Loucy (cell line): ENCODE measurements at regions not wholly inside any gene's neighbourhood (a gene's known extent, or its start where the extent isn't known, plus 50 kb on each side); places are given as distances from the start of the nearest gene placed in this dataset.

Experiments used
- H2AFZ ChIP-seq: fragments of 200-600 bp; sonication (generic); 2 replicates; pipeline ENCODE4 v1.6.0; 2016; ENCODE audit warnings: antibody characterized with exemption, mild to moderate bottlenecking, low read length, moderate library complexity
- H3F3A ChIP-seq: fragments of 200-600 bp; 2 replicates; pipeline ENCODE4 v1.6.0; 2016; ENCODE audit warnings: antibody characterized with exemption, low read depth, mild to moderate bottlenecking
- H3K27me3 ChIP-seq: fragments of 200-600 bp; sonication (generic); 2 replicates; pipeline ENCODE4 v1.6.1; 2014; ENCODE audit warnings: low read length, mild to moderate bottlenecking; ENCODE audit not compliant: insufficient read depth, poor library complexity, severe bottlenecking
- H3K36me3 ChIP-seq: fragments of 200-600 bp; sonication (generic); 2 replicates; pipeline ENCODE4 v1.6.1; 2016; ENCODE audit warnings: low read length; ENCODE audit not compliant: insufficient read depth
- H3K4me1 ChIP-seq: fragments of 200-600 bp; sonication (generic); 2 replicates; pipeline ENCODE4 v1.5.1; 2014; ENCODE audit warnings: low read length, mild to moderate bottlenecking; ENCODE audit not compliant: insufficient read depth, poor library complexity, severe bottlenecking
- H3K4me2 ChIP-seq: fragments of 200-600 bp; sonication (generic); 2 replicates; pipeline ENCODE4 v1.6.0; 2014; ENCODE audit warnings: antibody characterized with exemption, low read length, low read depth, mild to moderate bottlenecking; ENCODE audit not compliant: poor library complexity, severe bottlenecking
- H3K4me3 ChIP-seq: fragments of 200-600 bp; sonication (generic); 2 replicates; pipeline ENCODE4 v1.5.1; 2014; ENCODE audit warnings: low read length, mild to moderate bottlenecking, mixed read lengths; ENCODE audit not compliant: poor library complexity, severe bottlenecking
- H3K79me2 ChIP-seq: fragments of 200-600 bp; sonication (generic); 2 replicates; pipeline ENCODE4 v1.6.1; 2014; ENCODE audit warnings: low read length; ENCODE audit not compliant: insufficient read depth
- H3K9ac ChIP-seq: fragments of 200-600 bp; sonication (generic); 2 replicates; pipeline ENCODE4 v1.6.0; 2014; ENCODE audit warnings: mild to moderate bottlenecking, low read depth, low read length, moderate library complexity; ENCODE audit not compliant: poor library complexity, severe bottlenecking
- H3K9me2 ChIP-seq: fragments of 200-600 bp; sonication (generic); replicated peaks from 2 replicates; pipeline ENCODE4 v1.6.1; 2016; ENCODE audit warnings: low read depth, low read length, mixed read lengths
- H3K9me3 ChIP-seq: fragments of 200-600 bp; sonication (generic); 2 replicates; pipeline ENCODE4 v1.6.1; 2014; ENCODE audit warnings: mild to moderate bottlenecking, antibody characterized with exemption, low read length, low read depth; ENCODE audit not compliant: insufficient read depth
- H4K20me1 ChIP-seq: fragments of 200-600 bp; sonication (generic); 2 replicates; pipeline ENCODE4 v1.6.0; 2014; ENCODE audit warnings: antibody characterized with exemption, low read length, mild to moderate bottlenecking; ENCODE audit not compliant: insufficient read depth, poor library complexity, severe bottlenecking
- EZH2phosphoT487 ChIP-seq: fragments of 200-600 bp; IDR thresholded peaks from 2 replicates; pipeline ENCODE4 v1.6.1; 2018; ENCODE audit warnings: antibody characterized with exemption, mild to moderate bottlenecking, moderate library complexity, borderline replicate concordance
- TF ChIP-seq, protein P1 (sequence below): fragments of 200-600 bp; sonication (generic); conservative IDR thresholded peaks from 2 replicates; pipeline ENCODE4 v1.5.1; 2014; ENCODE audit warnings: mild to moderate bottlenecking, antibody characterized with exemption, low read length

DNA sequence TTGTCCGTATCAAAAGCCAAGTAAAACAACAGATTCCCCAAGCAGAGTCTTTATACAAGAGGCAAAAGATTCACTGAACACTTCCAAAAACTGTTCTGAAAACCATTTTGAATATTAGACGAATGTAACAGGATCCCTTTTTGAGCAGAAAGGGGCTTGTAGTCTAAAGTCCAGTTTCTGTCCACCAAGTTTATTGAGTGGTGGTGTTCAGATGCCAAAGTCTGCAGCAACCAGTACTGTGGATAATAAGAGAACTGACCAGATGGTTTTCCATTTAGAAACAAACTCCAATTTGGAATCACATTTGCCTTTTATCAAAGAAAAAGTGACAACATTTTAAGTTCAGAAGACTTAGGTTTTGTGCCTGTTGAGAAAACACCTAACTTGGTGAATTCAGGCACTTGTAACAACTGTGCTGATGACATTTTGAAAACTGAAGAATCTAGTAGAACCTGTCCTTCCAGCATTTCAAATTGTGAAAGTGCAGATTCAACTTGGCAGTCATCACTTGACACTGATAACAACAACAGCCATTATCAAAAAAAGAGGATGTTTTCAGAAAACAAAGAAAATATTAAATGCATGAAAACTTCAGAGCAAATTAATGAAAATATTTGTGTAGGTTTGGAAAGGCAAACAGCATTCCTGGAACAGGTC is 217.1 kb downstream of the CSNK2A3 start:
- Histone ChIP-seq H3K4me1 (peaks cover 7% of the 10 kb centered on the region), H3K36me3 (no peaks in the 10 kb centered on the region), H2AFZ (no peak overlapping the region), H4K20me1 (no peaks in the 10 kb centered on the region), H3K9me2 (no peaks in the 10 kb centered on the region), H3K4me2 (no peak overlapping the region), H3K9me3 (no peaks in the 10 kb centered on the region), H3K9ac (no peak overlapping the region), H3K27me3 (peaks cover 12% of the 10 kb centered on the region), H3K4me3 (no peak overlapping the region), H3F3A (no peaks in the 10 kb centered on the region), H3K79me2 (no peaks in the 10 kb centered on the region)
- no peak for TF ChIP-seq EZH2phosphoT487
- TF ChIP-seq, protein P1, sequence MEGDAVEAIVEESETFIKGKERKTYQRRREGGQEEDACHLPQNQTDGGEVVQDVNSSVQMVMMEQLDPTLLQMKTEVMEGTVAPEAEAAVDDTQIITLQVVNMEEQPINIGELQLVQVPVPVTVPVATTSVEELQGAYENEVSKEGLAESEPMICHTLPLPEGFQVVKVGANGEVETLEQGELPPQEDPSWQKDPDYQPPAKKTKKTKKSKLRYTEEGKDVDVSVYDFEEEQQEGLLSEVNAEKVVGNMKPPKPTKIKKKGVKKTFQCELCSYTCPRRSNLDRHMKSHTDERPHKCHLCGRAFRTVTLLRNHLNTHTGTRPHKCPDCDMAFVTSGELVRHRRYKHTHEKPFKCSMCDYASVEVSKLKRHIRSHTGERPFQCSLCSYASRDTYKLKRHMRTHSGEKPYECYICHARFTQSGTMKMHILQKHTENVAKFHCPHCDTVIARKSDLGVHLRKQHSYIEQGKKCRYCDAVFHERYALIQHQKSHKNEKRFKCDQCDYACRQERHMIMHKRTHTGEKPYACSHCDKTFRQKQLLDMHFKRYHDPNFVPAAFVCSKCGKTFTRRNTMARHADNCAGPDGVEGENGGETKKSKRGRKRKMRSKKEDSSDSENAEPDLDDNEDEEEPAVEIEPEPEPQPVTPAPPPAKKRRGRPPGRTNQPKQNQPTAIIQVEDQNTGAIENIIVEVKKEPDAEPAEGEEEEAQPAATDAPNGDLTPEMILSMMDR: no peak

DNA sequence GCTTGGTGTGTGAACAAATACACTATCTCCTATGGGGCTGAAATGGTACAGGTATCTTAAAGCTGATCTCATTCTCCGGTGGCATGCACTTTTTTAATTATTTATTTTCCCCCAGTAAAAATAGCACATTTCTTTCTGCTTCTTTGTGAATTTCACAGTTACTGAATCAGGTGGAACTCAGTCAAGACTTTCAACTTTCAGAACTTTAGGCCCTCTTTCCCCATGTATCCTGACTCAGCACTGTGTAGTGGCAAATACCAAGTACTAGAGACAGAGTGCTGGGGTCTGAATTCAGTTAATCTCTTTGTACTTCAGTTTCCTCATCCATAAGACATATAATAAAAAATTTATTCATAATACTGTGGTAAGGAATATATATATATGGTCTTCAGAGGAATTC is 223.9 kb downstream of the CSNK2A3 start:
- Histone ChIP-seq H3K79me2 (no peaks in the 10 kb centered on the region), H3K4me1 (no peaks in the 10 kb centered on the region), H3K9me2 (no peaks in the 10 kb centered on the region), H3K27me3 (peaks cover 7% of the 10 kb centered on the region), H4K20me1 (no peaks in the 10 kb centered on the region), H3K9ac (no peak overlapping the region), H3K9me3 (no peaks in the 10 kb centered on the region), H3K36me3 (no peaks in the 10 kb centered on the region), H3K4me2 (no peak overlapping the region), H3K4me3 (no peak overlapping the region), H2AFZ (no peak overlapping the region), H3F3A (no peaks in the 10 kb centered on the region)
- no peak for TF ChIP-seq EZH2phosphoT487
- TF ChIP-seq, protein P1: no peak

DNA sequence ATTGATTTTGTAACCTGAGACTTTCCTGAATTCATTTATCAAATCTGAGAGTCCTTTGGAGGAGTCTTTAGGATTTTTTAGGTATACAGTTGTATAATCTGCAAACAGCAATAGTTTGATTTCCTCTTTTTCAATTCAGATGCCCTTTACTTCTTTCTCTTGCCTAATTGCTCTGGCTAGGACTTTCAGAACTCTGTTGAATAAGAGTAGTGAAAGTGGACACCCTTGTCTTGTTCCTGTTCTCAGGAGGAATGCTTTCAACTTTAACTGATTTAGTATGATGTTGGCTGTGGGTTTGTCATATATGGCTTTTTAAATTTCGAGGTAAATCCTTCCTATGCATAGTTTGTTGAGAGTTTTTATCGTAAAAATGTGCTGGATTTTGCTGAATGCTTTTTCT is 227.4 kb downstream of the CSNK2A3 start:
- H3K36me3 ChIP-seq: no peaks in the 10 kb centered on the region
- H3K9ac ChIP-seq: no peak overlapping the region
- no peaks in the 10 kb centered on the region for H3K4me1 ChIP-seq
- no peaks in the 10 kb centered on the region for H3K27me3 ChIP-seq
- TF ChIP-seq, protein P1: no peak
- no peak for TF ChIP-seq EZH2phosphoT487
- H3K9me2 ChIP-seq: no peaks in the 10 kb centered on the region
- no peak overlapping the region for H3K4me3 ChIP-seq
- H4K20me1 ChIP-seq: no peaks in the 10 kb centered on the region
- H3F3A ChIP-seq: no peaks in the 10 kb centered on the region
- H3K4me2 ChIP-seq: no peak overlapping the region
- no peaks in the 10 kb centered on the region for H3K79me2 ChIP-seq
- no peaks in the 10 kb centered on the region for H3K9me3 ChIP-seq
- H2AFZ ChIP-seq: no peak overlapping the region
